ENCODE measurements at regions not wholly inside any gene's neighbourhood (a gene's known extent, or its start where the extent isn't known, plus 50 kb on each side); places are given as distances from the start of the nearest gene placed in this dataset.

GRCh38 chr2:45112750-45113149 is 103.5 kb upstream of the SIX2 start:
- TF ChIP-seq TCF4 (CRISPR knock-in tag; IDR thresholded peaks at IDR 0.05; ENCODE audit: borderline replicate concordance) (no peak), SNAI2 (CRISPR knock-in tag; IDR thresholded peaks at IDR 0.05) (no peak), CSDC2 (CRISPR knock-in tag; IDR thresholded peaks at IDR 0.05) (no peak), POU6F1 (CRISPR knock-in tag; IDR thresholded peaks at IDR 0.05; ENCODE audit: borderline replicate concordance, low read depth) (no peak), RARB (CRISPR knock-in tag; IDR thresholded peaks at IDR 0.05) (no peak), ZFP3 (CRISPR knock-in tag; IDR thresholded peaks at IDR 0.05) (no peak), ESRRG (CRISPR knock-in tag; IDR thresholded peaks at IDR 0.05) (no peak), CSRNP3 (CRISPR knock-in tag; IDR thresholded peaks at IDR 0.05) (no peak), OSR1 (CRISPR knock-in tag; IDR thresholded peaks at IDR 0.05) (no peak), ISL1 (CRISPR knock-in tag; IDR thresholded peaks at IDR 0.05) (no peak), ARNTL (CRISPR knock-in tag; IDR thresholded peaks at IDR 0.05; ENCODE audit: borderline replicate concordance, low read depth) (no peak), PATZ1 (CRISPR knock-in tag; IDR thresholded peaks at IDR 0.05; ENCODE audit: borderline replicate concordance) (no peak), ZFP30 (CRISPR knock-in tag; IDR thresholded peaks at IDR 0.05) (no peak), CREB5 (CRISPR knock-in tag; IDR thresholded peaks at IDR 0.05; ENCODE audit: low read depth) (no peak), TOX (CRISPR knock-in tag; IDR thresholded peaks at IDR 0.05; ENCODE audit: borderline replicate concordance) (no peak), ZNF8 (CRISPR knock-in tag; IDR thresholded peaks at IDR 0.05) (no peak), TSHZ2 (CRISPR knock-in tag; IDR thresholded peaks at IDR 0.05) (no peak), PPARA (CRISPR knock-in tag; IDR thresholded peaks at IDR 0.05; ENCODE audit: borderline replicate concordance) (no peak), ZC3H10 (CRISPR knock-in tag; IDR thresholded peaks at IDR 0.05) (no peak), ZNF565 (CRISPR knock-in tag; conservative IDR thresholded peaks at IDR 0.05; ENCODE audit: low read depth) (no peak)

GRCh38 chr2:45105050-45105582 is 95.9 kb upstream of the SIX2 start:
- no peak for ATAC-seq

More at GRCh38 chr2:45112750-45113149, 103.5 kb upstream of the SIX2 start:
- ATAC-seq = no peak

More at GRCh38 chr2:45105050-45105582, 95.9 kb upstream of the SIX2 start:
- TF ChIP-seq ZC3H10 (CRISPR knock-in tag; IDR thresholded peaks at IDR 0.05) (no peak), ZNF8 (CRISPR knock-in tag; IDR thresholded peaks at IDR 0.05) (no peak), TCF4 (CRISPR knock-in tag; IDR thresholded peaks at IDR 0.05; ENCODE audit: borderline replicate concordance) (no peak), OSR1 (CRISPR knock-in tag; IDR thresholded peaks at IDR 0.05) (no peak), GLIS3 (CRISPR knock-in tag; IDR thresholded peaks at IDR 0.05) (no peak), PPARA (CRISPR knock-in tag; IDR thresholded peaks at IDR 0.05; ENCODE audit: borderline replicate concordance) (no peak), SNAI2 (CRISPR knock-in tag; IDR thresholded peaks at IDR 0.05) (no peak), RARB (CRISPR knock-in tag; IDR thresholded peaks at IDR 0.05) (no peak), POU6F1 (CRISPR knock-in tag; IDR thresholded peaks at IDR 0.05; ENCODE audit: borderline replicate concordance, low read depth) (no peak), ESRRG (CRISPR knock-in tag; IDR thresholded peaks at IDR 0.05) (no peak), CSDC2 (CRISPR knock-in tag; IDR thresholded peaks at IDR 0.05) (no peak), TSHZ2 (CRISPR knock-in tag; IDR thresholded peaks at IDR 0.05) (no peak), CSRNP3 (CRISPR knock-in tag; IDR thresholded peaks at IDR 0.05) (no peak), ISL1 (CRISPR knock-in tag; IDR thresholded peaks at IDR 0.05) (no peak)
